HUES48 (cell line): ENCODE measurements at regions not wholly inside any gene's neighbourhood (a gene's known extent, or its start where the extent isn't known, plus 50 kb on each side); places are given as distances from the start of the nearest gene placed in this dataset.

ENCODE experiments used
- H3K27ac ChIP-seq: one replicate; pipeline ENCODE4 v1.7.0; 2013; ENCODE audit warnings: low read depth, low read length, inconsistent platforms
- H3K27me3 ChIP-seq: 2 replicates; pipeline ENCODE4 v1.6.1; 2013; ENCODE audit warnings: mild to moderate bottlenecking, low read length; ENCODE audit not compliant: control insufficient read depth, insufficient read depth
- H3K36me3 ChIP-seq: 2 replicates; pipeline ENCODE4 v1.6.1; 2013; ENCODE audit warnings: low read length; ENCODE audit not compliant: control insufficient read depth, insufficient read depth
- H3K4me1 ChIP-seq: 2 replicates; pipeline ENCODE4 v1.6.1; 2013; ENCODE audit warnings: mild to moderate bottlenecking, low read length; ENCODE audit not compliant: control insufficient read depth, insufficient read depth
- H3K4me3 ChIP-seq: 2 replicates; pipeline ENCODE4 v1.5.1; 2013; ENCODE audit warnings: mild to moderate bottlenecking, low read depth, low read length
- H3K9ac ChIP-seq: 2 replicates; pipeline ENCODE4 v1.6.1; 2013; ENCODE audit warnings: mild to moderate bottlenecking, low read depth, low read length, moderate library complexity
- H3K9me3 ChIP-seq: 2 replicates; pipeline ENCODE4 v1.6.1; 2013; ENCODE audit warnings: low read length; ENCODE audit not compliant: control insufficient read depth, insufficient read depth

DNA sequence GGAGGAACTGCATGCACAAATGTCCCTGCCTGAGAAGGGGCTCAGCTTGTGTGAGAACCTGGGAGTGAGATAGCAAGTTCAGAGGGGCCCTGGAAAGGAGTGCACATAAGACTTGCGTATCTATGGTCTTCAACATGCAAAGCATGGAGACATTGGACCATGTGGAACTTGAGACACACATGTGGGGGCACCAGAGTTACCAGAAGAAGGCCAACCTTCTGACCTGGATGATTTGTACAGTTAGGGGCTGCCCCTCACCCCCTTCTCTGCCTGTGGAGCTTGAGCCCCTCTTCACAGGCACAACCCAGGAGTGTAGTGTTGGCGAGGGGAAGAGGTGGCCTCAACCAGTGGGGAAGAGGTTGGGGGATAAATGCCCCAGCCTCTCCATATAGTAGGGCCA lies 165.0 kb upstream of the ARL4C start:
- Histone ChIP-seq H3K4me3 (no peak overlapping the region), H3K9me3 (peaks cover 19% of the 10 kb centered on the region), H3K9ac (no peak overlapping the region), H3K27ac (no peak overlapping the region), H3K36me3 (no peaks in the 10 kb centered on the region), H3K4me1 (no peaks in the 10 kb centered on the region), H3K27me3 (no peaks in the 10 kb centered on the region)

- no peaks in the 10 kb centered on the region for H3K36me3 ChIP-seq
- H3K9ac ChIP-seq, result no peak overlapping the region
- H3K4me1 ChIP-seq, result no peaks in the 10 kb centered on the region
- no peak overlapping the region for H3K4me3 ChIP-seq
- no peaks in the 10 kb centered on the region for H3K27me3 ChIP-seq
- peaks cover 18% of the 10 kb centered on the region for H3K9me3 ChIP-seq
- H3K27ac ChIP-seq, result no peak overlapping the region
These were observed 164.3 kb upstream of the ARL4C start for GRCh38 chr2:234661175-234661574.

DNA sequence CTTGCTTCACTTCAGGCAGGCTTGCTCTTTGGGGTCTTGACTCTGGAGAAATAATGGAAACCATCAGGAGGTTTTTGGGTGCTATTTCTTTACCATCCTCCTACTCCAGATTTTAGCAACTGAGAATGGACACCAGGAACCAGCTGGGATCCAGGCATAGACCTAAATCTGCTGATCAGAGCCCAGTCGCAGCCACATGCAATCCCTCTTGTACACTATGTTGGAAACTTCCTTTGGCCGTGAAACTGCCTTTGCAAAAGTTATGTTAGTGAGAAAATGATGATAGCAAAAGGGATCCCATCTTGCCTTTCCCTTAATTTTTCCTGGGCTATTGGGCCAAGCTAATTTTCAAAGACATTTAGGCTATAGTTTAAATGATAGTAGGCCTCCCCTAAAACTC lies 158.8 kb upstream of the ARL4C start:
- no peak overlapping the region for H3K27ac ChIP-seq
- H3K27me3 ChIP-seq, result no peaks in the 10 kb centered on the region
- no peaks in the 10 kb centered on the region for H3K9me3 ChIP-seq
- H3K36me3 ChIP-seq, result no peaks in the 10 kb centered on the region
- H3K4me3 ChIP-seq, result no peak overlapping the region
- H3K4me1 ChIP-seq, result no peaks in the 10 kb centered on the region
- no peak overlapping the region for H3K9ac ChIP-seq

GRCh38 chr2:234650911-234651310 lies 154.0 kb upstream of the ARL4C start:
- Histone ChIP-seq H3K4me1 (no peaks in the 10 kb centered on the region), H3K9me3 (no peaks in the 10 kb centered on the region), H3K27ac (no peak overlapping the region), H3K27me3 (no peaks in the 10 kb centered on the region), H3K36me3 (no peaks in the 10 kb centered on the region), H3K4me3 (no peak overlapping the region), H3K9ac (no peak overlapping the region)

DNA sequence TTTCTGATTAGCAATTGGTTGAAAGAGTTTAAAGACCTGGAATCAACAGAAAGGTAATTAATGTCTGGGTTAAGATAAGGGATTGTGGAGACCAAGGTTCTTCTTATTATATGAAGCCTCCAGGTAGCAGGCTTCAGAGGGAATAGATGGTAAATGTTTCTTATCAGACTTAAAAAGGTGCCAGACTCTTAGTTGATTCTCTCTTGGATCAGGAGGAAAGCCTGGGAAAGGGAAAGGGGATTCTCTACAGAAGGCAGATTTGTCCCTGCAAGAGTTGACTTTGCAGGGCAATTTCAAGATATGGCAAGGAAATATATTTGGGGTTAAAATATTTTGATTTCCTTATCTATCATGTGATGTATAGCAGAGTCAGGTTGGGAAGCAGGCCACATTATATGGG lies 153.1 kb upstream of the ARL4C start:
- no peaks in the 10 kb centered on the region for H3K9me3 ChIP-seq
- no peaks in the 10 kb centered on the region for H3K4me1 ChIP-seq
- H3K36me3 ChIP-seq, result no peaks in the 10 kb centered on the region
- no peak overlapping the region for H3K27ac ChIP-seq
- no peak overlapping the region for H3K9ac ChIP-seq
- no peaks in the 10 kb centered on the region for H3K27me3 ChIP-seq
- no peak overlapping the region for H3K4me3 ChIP-seq

DNA sequence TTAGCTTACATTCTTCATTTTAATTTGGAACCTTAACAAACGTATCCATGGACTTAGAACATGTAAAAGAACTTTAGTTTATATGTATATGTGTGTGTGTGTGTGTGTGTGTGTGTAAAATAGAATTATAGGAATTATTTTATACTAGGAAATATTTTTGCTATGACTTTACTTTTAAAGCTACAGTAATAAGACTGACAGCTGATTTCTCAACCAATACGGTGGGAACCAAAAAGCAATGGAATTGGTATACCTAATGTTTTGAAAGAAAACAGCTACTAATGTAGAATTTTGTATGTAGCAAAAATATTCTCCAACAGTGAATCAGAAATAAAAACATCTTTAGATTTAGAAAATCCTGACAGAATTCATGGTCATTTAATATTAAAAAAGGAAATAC lies 146.5 kb upstream of the ARL4C start:
- H3K9ac ChIP-seq, result no peak overlapping the region
- peaks cover 10% of the 10 kb centered on the region; the same call in 1 of the 2 replicates for H3K4me1 ChIP-seq
- H3K27ac ChIP-seq, result no peak overlapping the region
- H3K36me3 ChIP-seq, result no peaks in the 10 kb centered on the region
- H3K4me3 ChIP-seq, result no peak overlapping the region
- peaks cover 15% of the 10 kb centered on the region for H3K9me3 ChIP-seq
- H3K27me3 ChIP-seq, result no peaks in the 10 kb centered on the region

DNA sequence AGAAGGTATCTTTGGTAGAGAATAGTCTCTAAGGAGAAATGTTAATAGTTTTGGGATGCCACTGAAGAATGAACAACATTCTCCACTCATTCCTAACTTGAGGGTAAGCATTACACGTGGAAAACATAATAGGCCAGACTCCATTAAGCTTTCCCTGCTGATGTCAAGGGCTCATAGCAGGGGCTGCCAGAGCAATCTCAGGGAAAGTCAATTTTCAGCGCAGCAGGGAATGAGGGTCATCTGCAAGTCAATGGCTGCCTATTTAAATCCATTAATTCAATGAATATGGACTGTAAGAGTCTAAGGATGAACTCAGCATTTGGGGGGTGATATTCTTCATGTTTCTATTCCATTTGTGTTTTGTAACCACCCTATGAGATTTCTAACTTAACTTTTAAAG lies 144.2 kb upstream of the ARL4C start:
- Histone ChIP-seq H3K27ac (peak overlapping the region; percentile 37), H3K4me3 (no peak overlapping the region), H3K9ac (no peak overlapping the region), H3K27me3 (no peaks in the 10 kb centered on the region), H3K4me1 (peaks cover 10% of the 10 kb centered on the region; the same call in 1 of the 2 replicates), H3K9me3 (peaks cover 23% of the 10 kb centered on the region), H3K36me3 (no peaks in the 10 kb centered on the region)

DNA sequence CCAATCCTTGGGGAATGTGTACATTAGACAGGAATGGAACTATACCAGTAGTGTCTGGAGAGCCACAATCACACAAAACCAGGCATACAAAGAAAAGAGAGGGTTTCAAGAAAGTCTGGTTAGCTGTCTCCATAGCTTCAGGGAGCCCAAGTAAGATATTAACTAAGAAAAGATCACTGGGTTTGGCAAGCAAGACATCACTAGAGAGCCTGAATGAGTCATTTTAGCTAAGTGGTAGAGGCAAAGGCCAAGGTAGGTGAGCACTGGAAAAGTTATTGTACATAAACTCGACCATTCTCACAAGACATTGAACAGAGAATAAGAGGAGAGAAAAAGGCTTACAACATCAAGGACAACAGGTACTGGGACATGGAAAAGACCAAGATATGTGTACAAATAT lies 143.8 kb upstream of the ARL4C start:
- peak overlapping the region; percentile 21 for H3K27ac ChIP-seq
- H3K9ac ChIP-seq, result no peak overlapping the region
- H3K27me3 ChIP-seq, result no peaks in the 10 kb centered on the region
- H3K9me3 ChIP-seq, result peaks cover 23% of the 10 kb centered on the region
- peaks cover 10% of the 10 kb centered on the region; the same call in 1 of the 2 replicates for H3K4me1 ChIP-seq
- H3K36me3 ChIP-seq, result no peaks in the 10 kb centered on the region
- H3K4me3 ChIP-seq, result no peak overlapping the region

- no peak overlapping the region for H3K4me3 ChIP-seq
- no peaks in the 10 kb centered on the region for H3K27me3 ChIP-seq
- no peak overlapping the region for H3K27ac ChIP-seq
- H3K9ac ChIP-seq, result no peak overlapping the region
- no peaks in the 10 kb centered on the region for H3K36me3 ChIP-seq
- peaks cover 23% of the 10 kb centered on the region for H3K9me3 ChIP-seq
- peaks cover 10% of the 10 kb centered on the region; the same call in 1 of the 2 replicates for H3K4me1 ChIP-seq
These were observed 142.1 kb upstream of the ARL4C start for GRCh38 chr2:234638966-234639365.

GRCh38 chr2:234635284-234635683 lies 138.4 kb upstream of the ARL4C start:
- H3K9ac ChIP-seq, result no peak overlapping the region
- no peak overlapping the region for H3K4me3 ChIP-seq
- H3K9me3 ChIP-seq, result peaks cover 8% of the 10 kb centered on the region
- H3K4me1 ChIP-seq, result peaks cover 34% of the 10 kb centered on the region
- no peak overlapping the region for H3K27ac ChIP-seq
- H3K36me3 ChIP-seq, result no peaks in the 10 kb centered on the region
- no peaks in the 10 kb centered on the region for H3K27me3 ChIP-seq

- Histone ChIP-seq H3K27me3 (no peaks in the 10 kb centered on the region), H3K4me3 (no peak overlapping the region), H3K9me3 (peaks cover 8% of the 10 kb centered on the region), H3K9ac (no peak overlapping the region), H3K27ac (no peak overlapping the region), H3K4me1 (peaks cover 36% of the 10 kb centered on the region), H3K36me3 (no peaks in the 10 kb centered on the region)
These were observed 136.8 kb upstream of the ARL4C start for GRCh38 chr2:234633581-234634230.
